ENCODE measurements at regions not wholly inside any gene's neighbourhood (a gene's known extent, or its start where the extent isn't known, plus 50 kb on each side); places are given as distances from the start of the nearest gene placed in this dataset.

DNA sequence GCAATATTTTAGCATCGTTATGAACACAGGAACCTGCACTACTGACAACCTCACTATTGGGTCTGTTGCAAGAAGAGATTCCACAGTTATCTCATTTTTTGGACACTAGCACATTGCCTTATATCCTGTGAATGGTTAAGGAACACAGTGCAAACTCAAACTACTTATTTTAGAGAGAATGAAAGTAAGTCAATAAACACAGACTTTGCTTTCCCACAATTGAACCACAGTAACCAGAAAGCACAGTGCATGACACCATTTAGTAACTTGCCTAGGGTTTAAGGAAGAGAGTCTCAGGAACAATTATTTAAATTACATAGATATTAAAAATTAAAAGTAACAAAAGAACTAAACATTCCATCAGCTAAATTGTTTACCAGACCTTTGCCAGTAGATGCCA, 468.8 kb downstream of the ZWINT start:
- TF ChIP-seq, protein P1, sequence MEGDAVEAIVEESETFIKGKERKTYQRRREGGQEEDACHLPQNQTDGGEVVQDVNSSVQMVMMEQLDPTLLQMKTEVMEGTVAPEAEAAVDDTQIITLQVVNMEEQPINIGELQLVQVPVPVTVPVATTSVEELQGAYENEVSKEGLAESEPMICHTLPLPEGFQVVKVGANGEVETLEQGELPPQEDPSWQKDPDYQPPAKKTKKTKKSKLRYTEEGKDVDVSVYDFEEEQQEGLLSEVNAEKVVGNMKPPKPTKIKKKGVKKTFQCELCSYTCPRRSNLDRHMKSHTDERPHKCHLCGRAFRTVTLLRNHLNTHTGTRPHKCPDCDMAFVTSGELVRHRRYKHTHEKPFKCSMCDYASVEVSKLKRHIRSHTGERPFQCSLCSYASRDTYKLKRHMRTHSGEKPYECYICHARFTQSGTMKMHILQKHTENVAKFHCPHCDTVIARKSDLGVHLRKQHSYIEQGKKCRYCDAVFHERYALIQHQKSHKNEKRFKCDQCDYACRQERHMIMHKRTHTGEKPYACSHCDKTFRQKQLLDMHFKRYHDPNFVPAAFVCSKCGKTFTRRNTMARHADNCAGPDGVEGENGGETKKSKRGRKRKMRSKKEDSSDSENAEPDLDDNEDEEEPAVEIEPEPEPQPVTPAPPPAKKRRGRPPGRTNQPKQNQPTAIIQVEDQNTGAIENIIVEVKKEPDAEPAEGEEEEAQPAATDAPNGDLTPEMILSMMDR (IDR thresholded peaks at IDR 0.05; ENCODE audit: insufficient read depth, low read length), result no peak
- no peak for TF ChIP-seq POLR2AphosphoS5 (IDR thresholded peaks at IDR 0.05; ENCODE audit: low read depth)
- TF ChIP-seq, protein P2, sequence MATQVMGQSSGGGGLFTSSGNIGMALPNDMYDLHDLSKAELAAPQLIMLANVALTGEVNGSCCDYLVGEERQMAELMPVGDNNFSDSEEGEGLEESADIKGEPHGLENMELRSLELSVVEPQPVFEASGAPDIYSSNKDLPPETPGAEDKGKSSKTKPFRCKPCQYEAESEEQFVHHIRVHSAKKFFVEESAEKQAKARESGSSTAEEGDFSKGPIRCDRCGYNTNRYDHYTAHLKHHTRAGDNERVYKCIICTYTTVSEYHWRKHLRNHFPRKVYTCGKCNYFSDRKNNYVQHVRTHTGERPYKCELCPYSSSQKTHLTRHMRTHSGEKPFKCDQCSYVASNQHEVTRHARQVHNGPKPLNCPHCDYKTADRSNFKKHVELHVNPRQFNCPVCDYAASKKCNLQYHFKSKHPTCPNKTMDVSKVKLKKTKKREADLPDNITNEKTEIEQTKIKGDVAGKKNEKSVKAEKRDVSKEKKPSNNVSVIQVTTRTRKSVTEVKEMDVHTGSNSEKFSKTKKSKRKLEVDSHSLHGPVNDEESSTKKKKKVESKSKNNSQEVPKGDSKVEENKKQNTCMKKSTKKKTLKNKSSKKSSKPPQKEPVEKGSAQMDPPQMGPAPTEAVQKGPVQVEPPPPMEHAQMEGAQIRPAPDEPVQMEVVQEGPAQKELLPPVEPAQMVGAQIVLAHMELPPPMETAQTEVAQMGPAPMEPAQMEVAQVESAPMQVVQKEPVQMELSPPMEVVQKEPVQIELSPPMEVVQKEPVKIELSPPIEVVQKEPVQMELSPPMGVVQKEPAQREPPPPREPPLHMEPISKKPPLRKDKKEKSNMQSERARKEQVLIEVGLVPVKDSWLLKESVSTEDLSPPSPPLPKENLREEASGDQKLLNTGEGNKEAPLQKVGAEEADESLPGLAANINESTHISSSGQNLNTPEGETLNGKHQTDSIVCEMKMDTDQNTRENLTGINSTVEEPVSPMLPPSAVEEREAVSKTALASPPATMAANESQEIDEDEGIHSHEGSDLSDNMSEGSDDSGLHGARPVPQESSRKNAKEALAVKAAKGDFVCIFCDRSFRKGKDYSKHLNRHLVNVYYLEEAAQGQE (IDR thresholded peaks at IDR 0.05; ENCODE audit: insufficient replicate concordance, low read depth), result no peak
- TF ChIP-seq GABPA (IDR thresholded peaks at IDR 0.05; ENCODE audit: low read depth), result no peak
- no peak for TF ChIP-seq SPI1 (IDR thresholded peaks at IDR 0.05; ENCODE audit: borderline replicate concordance, low read depth)

All from HL-60 (cell line).